NCI-H2107 (cell line): ENCODE measurements at regions not wholly inside any gene's neighbourhood (a gene's known extent, or its start where the extent isn't known, plus 50 kb on each side); places are given as distances from the start of the nearest gene placed in this dataset.
"Not testable (repeated sequence)": the region's sequence is repeated elsewhere in the genome, so short reads cannot be mapped to it uniquely, and the experiment has no call there.

Source experiments
- DNase-seq: peaks from one replicate; lab custom pipeline; 2025; lab: John Stamatoyannopoulos, UW

DNA sequence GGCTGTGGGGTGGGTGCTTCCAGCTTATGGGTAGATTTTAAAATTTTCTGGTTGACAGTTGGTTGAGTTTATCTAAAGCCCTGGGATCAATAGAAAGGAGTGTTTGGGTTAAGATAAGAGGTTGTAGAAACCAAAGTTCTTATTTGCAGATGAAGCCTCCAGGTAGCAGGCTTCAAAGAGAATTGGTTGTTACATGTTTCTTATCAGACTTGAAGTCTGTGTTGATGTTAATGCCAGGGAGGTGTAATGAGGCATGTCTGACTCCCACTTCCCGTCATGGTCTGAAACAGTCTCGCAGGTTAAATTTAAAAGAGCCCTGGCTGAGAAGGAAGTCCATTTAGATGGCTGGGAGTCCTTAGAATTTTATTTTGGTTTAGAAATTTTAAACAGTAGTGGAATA, 165.2 kb upstream of the TMEM72 start:
- no peak for DNase-seq

DNA sequence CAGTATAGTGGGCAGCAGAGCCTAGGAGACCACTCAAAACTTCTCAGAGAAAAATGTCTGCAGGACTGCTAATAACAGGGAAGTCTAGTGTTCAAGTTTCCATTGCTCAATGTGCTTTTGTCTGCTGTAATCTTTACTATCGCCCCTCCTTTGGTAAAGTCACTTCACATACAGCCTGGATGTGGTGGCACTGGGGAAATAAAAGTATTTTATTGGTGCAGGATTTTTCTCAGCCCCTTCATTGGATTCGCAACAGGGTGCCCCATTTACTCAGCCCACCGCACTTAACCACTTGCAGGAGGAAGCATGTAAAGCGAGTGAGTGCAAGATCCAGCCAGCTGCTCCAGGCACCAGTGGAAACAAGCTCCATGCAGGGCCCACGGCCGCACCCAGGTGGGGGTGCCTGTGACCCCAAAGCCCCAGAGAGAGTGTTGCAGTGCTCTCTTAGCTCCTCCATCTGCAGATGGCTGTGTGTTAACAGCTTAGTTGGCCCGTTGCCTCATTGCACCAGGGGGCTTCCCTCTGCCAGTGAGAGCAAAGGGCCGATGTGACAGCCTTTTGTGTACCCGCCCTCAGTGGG, 163.5 kb upstream of the TMEM72 start:
- no peak for DNase-seq

DNA sequence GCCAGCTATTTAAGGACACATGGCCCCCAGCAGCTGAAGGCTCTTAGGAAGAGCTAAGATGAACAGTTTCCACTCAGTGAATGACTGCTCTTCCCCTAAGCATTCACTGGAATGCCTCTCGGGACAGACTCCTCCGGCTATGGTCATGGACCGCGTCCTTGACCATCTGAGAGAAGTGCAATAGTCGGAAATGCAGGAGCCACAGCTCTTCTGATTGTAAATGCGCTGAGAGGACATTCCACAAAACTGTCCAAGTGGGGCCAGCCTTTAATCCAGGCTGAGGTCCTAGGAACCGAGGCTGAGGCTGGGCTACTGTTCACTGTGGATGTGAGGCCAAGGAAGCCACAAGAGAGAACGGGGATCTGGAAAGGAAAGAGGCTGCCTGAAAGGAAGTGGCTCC, 162.0 kb upstream of the TMEM72 start:
- DNase-seq: no peak

GRCh38 chr10:44752451-44753441, 158.4 kb upstream of the TMEM72 start:
- DNase-seq: no peak

- not testable (repeated sequence) for DNase-seq
These were observed 156.8 kb upstream of the TMEM72 start for GRCh38 chr10:44754355-44754754.

DNA sequence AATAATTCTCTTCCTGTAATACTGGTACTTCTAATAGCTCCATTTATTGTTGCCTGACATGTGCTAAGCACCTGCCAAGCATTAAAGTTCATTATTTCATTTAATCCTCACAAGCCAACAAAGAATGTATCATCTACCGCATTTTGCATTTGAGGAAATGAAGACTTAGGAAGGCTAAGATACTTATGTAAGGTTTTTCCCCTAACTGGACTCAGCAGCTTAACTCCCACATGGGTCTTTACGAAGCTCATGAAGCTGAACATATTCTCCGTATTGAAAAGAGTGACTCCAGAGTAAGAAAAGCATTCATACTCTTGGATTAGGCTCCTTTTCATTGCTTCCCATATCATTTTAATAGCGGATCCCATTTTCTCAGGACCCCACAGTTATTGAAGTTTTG, 155.7 kb upstream of the TMEM72 start:
- DNase-seq: no peak

DNA sequence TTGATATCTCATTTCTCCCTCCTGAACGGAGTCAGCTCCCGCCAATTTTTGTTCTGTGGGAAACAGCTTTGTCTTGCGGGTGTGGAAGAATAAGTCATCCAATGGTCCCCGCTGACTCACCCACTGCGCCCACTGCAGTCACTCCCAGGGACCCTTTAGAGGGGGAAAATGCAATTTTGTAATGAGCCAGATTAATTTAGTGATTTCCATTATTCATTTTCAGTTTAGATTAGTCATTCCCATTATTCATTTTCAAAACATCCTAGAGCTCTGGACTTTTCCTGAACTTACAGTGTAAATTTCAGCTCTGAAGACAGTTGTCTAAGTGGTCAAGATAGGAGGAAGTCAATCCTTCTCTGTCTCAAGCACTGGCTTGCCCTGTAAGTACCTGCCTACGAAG, 154.9 kb upstream of the TMEM72 start:
- DNase-seq: no peak

GRCh38 chr10:44757551-44758205, 153.5 kb upstream of the TMEM72 start:
- DNase-seq: no peak

GRCh38 chr10:44759122-44759521, 152.0 kb upstream of the TMEM72 start:
- no peak for DNase-seq

GRCh38 chr10:44760513-44760912, 150.6 kb upstream of the TMEM72 start:
- no peak for DNase-seq

DNA sequence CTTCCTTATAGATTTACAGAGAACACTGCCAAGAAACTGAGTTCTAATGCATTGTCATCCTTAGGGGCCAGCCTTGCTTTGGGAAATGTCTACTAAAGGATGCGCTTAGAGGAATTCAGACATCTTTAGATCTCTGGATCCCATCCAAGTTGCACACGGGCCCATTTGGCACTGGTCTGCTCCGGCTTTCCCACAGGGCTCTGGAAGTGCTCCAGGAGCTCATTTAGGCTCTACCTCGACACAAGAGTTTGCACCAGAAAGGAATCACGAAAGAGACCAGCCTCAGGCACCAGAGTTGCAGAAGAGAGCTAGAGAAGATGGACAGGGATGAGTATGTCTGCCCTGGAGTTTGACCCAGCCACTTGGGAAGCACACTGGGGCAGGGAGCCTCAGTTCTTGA, 150.1 kb upstream of the TMEM72 start:
- DNase-seq: no peak

GRCh38 chr10:44763331-44763730, 147.8 kb upstream of the TMEM72 start:
- no peak for DNase-seq

DNA sequence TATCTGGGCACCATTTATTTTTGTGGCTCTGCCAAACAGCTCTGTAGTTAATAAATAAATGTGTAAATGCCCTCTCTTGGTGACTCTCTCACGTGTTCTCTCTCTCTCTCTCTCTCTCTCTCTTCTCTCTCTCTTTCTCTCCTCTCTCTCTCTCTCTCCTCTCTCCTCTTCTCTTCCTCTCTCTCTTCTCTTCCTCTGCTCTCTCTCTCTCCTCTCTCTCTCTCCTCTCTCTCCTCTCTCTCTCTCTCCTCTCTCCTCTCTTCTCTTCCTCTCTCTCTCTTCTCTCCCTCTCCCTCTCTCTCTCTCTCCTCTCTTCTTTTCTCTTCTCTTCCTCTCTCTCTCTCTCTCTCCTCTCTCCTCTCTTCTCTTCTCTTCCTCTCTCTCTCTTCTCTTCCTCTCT, 145.8 kb upstream of the TMEM72 start:
- no peak for DNase-seq

- no peak for DNase-seq
These were observed 144.5 kb upstream of the TMEM72 start for GRCh38 chr10:44766631-44767030.

GRCh38 chr10:44769450-44769849, 141.7 kb upstream of the TMEM72 start:
- DNase-seq: no peak

DNA sequence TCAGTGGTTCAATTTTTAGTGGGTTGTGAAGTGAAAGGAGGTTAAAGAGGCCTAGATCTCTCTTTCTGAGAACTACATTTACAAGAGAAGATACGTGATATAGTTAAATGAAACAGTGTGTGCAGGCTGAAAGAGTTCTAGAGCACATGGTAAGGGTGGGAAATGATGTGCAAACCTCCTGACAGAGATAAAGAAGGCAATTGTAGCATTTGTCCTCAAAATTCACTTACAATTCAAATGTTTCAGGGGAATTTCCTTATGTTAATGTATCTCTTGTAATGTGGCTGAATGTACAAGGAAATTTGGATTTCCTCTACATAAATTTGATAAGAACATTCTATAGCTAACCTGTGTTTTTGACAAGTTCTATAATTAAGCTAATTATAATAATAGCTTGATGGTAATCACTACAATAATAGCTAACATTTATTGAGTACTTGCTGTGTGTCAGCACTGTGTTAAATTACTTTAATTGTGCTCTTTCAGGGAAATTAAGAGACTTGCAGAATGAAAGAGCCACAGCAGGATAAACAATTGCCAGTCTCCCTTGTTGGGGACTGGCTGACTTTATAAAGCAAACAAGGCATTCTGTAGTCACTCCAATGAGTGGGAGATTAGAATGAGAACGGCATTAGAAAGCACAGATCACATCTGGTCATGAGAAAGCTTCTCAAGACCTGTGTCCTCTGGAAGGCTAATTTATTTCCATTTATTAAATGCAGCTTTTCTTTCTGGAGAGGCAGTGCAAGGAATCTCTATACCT, 139.7 kb upstream of the TMEM72 start:
- DNase-seq: no peak

GRCh38 chr10:44773565-44773964, 137.6 kb upstream of the TMEM72 start:
- DNase-seq: no peak

DNA sequence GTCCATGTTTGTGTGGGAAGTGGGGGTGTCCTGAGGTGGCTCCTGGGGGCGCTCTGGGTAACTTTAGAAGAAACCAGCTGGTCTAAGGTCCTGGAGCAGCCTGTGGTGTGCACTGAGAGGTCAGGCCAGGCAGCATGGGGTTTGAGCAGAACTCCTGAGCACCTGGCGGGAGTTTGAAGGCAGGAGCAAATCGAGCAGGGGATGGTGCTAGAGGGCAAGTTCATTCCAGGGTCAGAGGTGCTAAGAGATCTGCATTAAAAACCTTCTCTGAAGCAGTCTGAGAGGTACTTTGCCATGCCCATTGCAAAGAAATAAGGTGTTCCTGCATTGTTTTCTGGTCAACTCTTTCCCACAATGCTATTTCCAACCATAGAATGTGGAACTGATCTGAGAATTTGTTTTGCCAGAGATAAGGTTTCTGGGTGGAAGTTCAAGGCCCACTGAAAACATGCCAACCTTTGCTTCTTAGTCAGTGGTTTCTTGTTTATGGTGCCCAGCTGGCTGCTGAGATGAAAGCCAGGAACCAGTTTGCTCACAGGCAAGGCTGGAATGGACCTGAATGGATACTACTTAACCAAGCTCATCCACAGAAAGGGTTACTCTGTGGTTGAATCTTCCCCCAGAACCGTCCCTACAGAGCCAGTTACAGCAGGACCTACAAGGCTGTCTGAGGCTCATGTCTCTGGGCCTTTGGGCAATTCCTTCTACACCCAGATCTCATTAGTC, 136.3 kb upstream of the TMEM72 start:
- DNase-seq: no peak

DNA sequence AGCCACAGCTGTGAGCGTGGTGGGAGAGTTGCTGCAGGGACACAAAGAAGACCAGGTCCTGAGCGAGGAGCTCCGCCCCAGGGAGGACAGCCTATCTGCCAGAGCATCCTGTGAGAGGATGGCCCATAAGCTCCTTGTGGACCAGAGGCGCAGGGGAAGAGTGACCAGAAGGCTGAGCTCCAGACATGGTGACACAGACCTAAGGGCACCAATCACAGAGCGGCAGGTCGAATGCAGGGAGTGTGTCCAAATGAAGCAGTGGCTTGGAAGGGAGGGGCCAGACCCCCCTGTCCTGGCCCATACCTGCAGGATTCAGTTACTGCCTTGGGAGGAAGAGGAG, 135.8 kb upstream of the TMEM72 start:
- no peak for DNase-seq

DNA sequence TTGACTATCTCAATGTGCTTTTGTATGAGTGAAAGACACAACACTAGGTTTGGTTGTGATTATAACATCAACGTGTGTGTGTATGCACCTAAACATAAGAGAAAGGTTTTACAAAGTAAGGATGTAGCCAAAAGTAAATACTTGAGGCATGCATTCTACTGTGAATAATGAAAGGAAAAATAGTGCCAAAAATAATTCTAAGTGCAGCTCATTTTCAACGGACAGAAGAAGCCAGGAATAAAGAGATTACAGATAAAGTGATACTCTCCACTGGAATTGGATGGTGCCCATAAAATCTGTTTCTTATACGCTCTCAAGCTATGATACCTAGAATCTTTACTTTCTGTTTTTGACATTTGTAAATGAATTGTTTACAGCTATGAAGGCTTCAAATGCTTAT, 135.0 kb upstream of the TMEM72 start:
- no peak for DNase-seq

GRCh38 chr10:44779511-44779910, 131.6 kb upstream of the TMEM72 start:
- DNase-seq: no peak

DNA sequence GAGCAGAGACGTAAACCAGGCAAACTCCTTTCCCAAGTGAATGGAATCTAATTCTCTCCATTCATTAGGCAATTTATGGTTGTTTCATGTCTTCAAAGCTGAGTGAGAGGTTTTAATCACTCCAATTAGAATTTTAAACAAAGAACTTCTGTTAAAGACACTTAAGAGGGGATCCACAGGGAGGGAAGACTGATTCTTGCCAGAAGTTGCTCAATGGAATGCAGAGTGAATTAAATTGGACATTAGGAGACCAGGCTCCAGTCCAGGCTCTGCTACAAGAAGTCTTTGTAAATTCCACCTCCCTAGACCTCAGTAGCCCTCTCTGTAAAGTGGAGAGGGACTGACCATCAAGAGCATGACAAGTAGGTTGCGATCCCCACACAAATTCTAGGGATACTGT, 130.7 kb upstream of the TMEM72 start:
- no peak for DNase-seq
